Mucosa of descending colon (tissue), 3 donors: ENCODE measurements at regions not wholly inside any gene's neighbourhood (a gene's known extent, or its start where the extent isn't known, plus 50 kb on each side); places are given as distances from the start of the nearest gene placed in this dataset.

ENCODE experiments used
- ATAC-seq: fragments of 200-7000 bp; cut with Tn5 transposase; one replicate; pipeline ENCODE4 v1.9.1; 2020; ENCODE audit warnings: mild to moderate bottlenecking, moderate library complexity
- DNase-seq, 3 donors: peaks; one replicate each; pipeline ENCODE4 v3.0.0-alpha.2; 2020
- H3K36me3 ChIP-seq: fragments of 200-600 bp; one replicate; pipeline ENCODE4 v1.8.0; 2021; ENCODE audit warnings: low read depth, mild to moderate bottlenecking
- H3K4me1 ChIP-seq: fragments of 200-600 bp; one replicate; pipeline ENCODE4 v1.8.0; 2021; ENCODE audit warnings: low read depth, mild to moderate bottlenecking
- H3K4me3 ChIP-seq: fragments of 200-600 bp; one replicate; pipeline ENCODE4 v1.8.0; 2021; ENCODE audit warnings: mild to moderate bottlenecking
- H3K9me3 ChIP-seq: fragments of 200-600 bp; one replicate; pipeline ENCODE4 v1.8.0; 2021; ENCODE audit warnings: mild to moderate bottlenecking
- CTCF ChIP-seq: fragments of 200-600 bp; IDR thresholded peaks from one replicate; pipeline ENCODE4 v1.8.0; 2022; ENCODE audit warnings: antibody characterized with exemption, mild to moderate bottlenecking
- intact Hi-C, 2 donors: fragments of 100-400 bp; cut with DNase I in 1 of 2; cut with micrococcal nuclease in 1 of 2; formaldehyde crosslinking; loops; one replicate each; pipeline versions ENCODE4 v1.11.0 to v1.11.1; 2022; cut with DNase I, micrococcal nuclease
- donor health status: DM: no; HTN: no; CAD: no; lungs with moderate emphysema.
- donor health status: DM: no; HTN: no; CAD: no.
- donor health status: DM: no; HTN: yes; CAD: no.

- Histone ChIP-seq H3K4me3 (no peak overlapping the region), H3K9me3 (peaks cover 17% of the 10 kb centered on the region), H3K36me3 (no peaks in the 10 kb centered on the region), H3K4me1 (no peaks in the 10 kb centered on the region)
- intact Hi-C loops = no loop called here
- ATAC-seq = no peak
- DNase-seq = no peak
- no peak for TF ChIP-seq CTCF
Measured at GRCh38 chr16:62370445-62370844, 334.2 kb upstream of the CDH8 start.

GRCh38 chr16:62363501-62363900, 327.3 kb upstream of the CDH8 start:
- ATAC-seq (no peak), DNase-seq (no peak)
- Histone ChIP-seq H3K36me3 (no peaks in the 10 kb centered on the region), H3K4me1 (no peaks in the 10 kb centered on the region), H3K9me3 (peaks cover 6% of the 10 kb centered on the region), H3K4me3 (no peak overlapping the region)
- no peak for TF ChIP-seq CTCF
- intact Hi-C loops = no loop called here

- DNase-seq (no peak), ATAC-seq (no peak)
- no peak overlapping the region for H3K4me3 ChIP-seq
- TF ChIP-seq CTCF = no peak
- intact Hi-C loops = no loop called here
- no peaks in the 10 kb centered on the region for H3K36me3 ChIP-seq
- H3K9me3 ChIP-seq = peaks cover 6% of the 10 kb centered on the region
- H3K4me1 ChIP-seq = no peaks in the 10 kb centered on the region
Measured at GRCh38 chr16:62353355-62353754, 317.1 kb upstream of the CDH8 start.

GRCh38 chr16:62342216-62342615, 306.0 kb upstream of the CDH8 start:
- DNase-seq = no peak

GRCh38 chr16:62335356-62335755, 299.1 kb upstream of the CDH8 start:
- no peak for ATAC-seq
- no peak for DNase-seq
- Histone ChIP-seq H3K4me3 (no peak overlapping the region), H3K9me3 (peaks cover 30% of the 10 kb centered on the region), H3K36me3 (no peaks in the 10 kb centered on the region), H3K4me1 (no peaks in the 10 kb centered on the region)
- no peak for TF ChIP-seq CTCF
- intact Hi-C loops = no loop called here

More at GRCh38 chr16:62342216-62342615, 306.0 kb upstream of the CDH8 start:
- intact Hi-C loops = no loop called here
- Histone ChIP-seq H3K4me3 (no peak overlapping the region), H3K4me1 (no peaks in the 10 kb centered on the region), H3K36me3 (no peaks in the 10 kb centered on the region), H3K9me3 (peaks cover 10% of the 10 kb centered on the region)
- ATAC-seq = no peak
- TF ChIP-seq CTCF = no peak

GRCh38 chr16:62321606-62322005, 285.4 kb upstream of the CDH8 start:
- intact Hi-C loops = no loop called here
- no peak for DNase-seq

More at GRCh38 chr16:62321606-62322005, 285.4 kb upstream of the CDH8 start:
- H3K9me3 ChIP-seq = peaks cover 9% of the 10 kb centered on the region
- H3K36me3 ChIP-seq = no peaks in the 10 kb centered on the region
- TF ChIP-seq CTCF = no peak
- no peaks in the 10 kb centered on the region for H3K4me1 ChIP-seq
- no peak for ATAC-seq
- no peak overlapping the region for H3K4me3 ChIP-seq
